GM23248 (cell line): ENCODE measurements at regions not wholly inside any gene's neighbourhood (a gene's known extent, or its start where the extent isn't known, plus 50 kb on each side); places are given as distances from the start of the nearest gene placed in this dataset.

Source experiments
- EZH2 ChIP-seq: fragments of 200-600 bp; sonication (generic); IDR thresholded peaks from 2 replicates; pipeline ENCODE4 v1.6.1; 2018; ENCODE audit warnings: antibody characterized with exemption, mild to moderate bottlenecking; ENCODE audit not compliant: insufficient read depth, poor library complexity, severe bottlenecking
- EZH2phosphoT487 ChIP-seq: fragments of 200-600 bp; sonication (generic); IDR thresholded peaks from 2 replicates; pipeline ENCODE4 v1.6.1; 2018; ENCODE audit warnings: antibody characterized with exemption, moderate library complexity, mild to moderate bottlenecking, low read depth; ENCODE audit not compliant: insufficient read depth

GRCh38 chr2:239636808-239637207, 236.0 kb upstream of the HDAC4 start:
- no peak for TF ChIP-seq EZH2
- TF ChIP-seq EZH2phosphoT487 = no peak
